ENCODE measurements at regions not wholly inside any gene's neighbourhood (a gene's known extent, or its start where the extent isn't known, plus 50 kb on each side); places are given as distances from the start of the nearest gene placed in this dataset.

GRCh38 chrX:131782646-131783045 lies 238.8 kb downstream of the OR13H1 start:
- Histone ChIP-seq H3K9me3 (ENCODE audit: low read length) (no peaks in the 10 kb centered on the region), H2AFZ (ENCODE audit: low read length) (no peak overlapping the region), H3K27ac (ENCODE audit: extremely low read length, insufficient read depth, low read length) (no peak overlapping the region), H4K20me1 (ENCODE audit: insufficient read depth, low read length) (no peaks in the 10 kb centered on the region), H3K79me2 (ENCODE audit: insufficient read depth, low read length) (no peaks in the 10 kb centered on the region), H3K36me3 (replicated peaks in 1 of 2; ENCODE audit: control insufficient read depth in 1 of 2, insufficient read depth in 2 of 2, low read length in 2 of 2) (peaks cover 4 to 8% of the 10 kb centered on the region in 2 experiments; a peak in 4 of 5 replicates), H3K4me2 (ENCODE audit: low read depth, low read length) (no peak overlapping the region), H3K27me3 (ENCODE audit: control insufficient read depth in 1 of 2, insufficient read depth in 2 of 2, low read length in 2 of 2) (no peaks in the 10 kb centered on the region), H3K4me3 (replicated peaks in 1 of 3; ENCODE audit: insufficient read depth in 1 of 3, low read depth in 2 of 3, low read length in 3 of 3) (no peak overlapping the region), H3K4me1 (ENCODE audit: insufficient read depth, low read length) (no peaks in the 10 kb centered on the region), H3K9ac (ENCODE audit: insufficient read depth, low read depth, low read length) (no peak overlapping the region)
- no peak for TF ChIP-seq IKZF1 (IDR thresholded peaks at IDR 0.05)
- no peak for TF ChIP-seq SRSF1 (optimal IDR thresholded peaks at IDR 0.05; ENCODE audit: low read depth, low read length)
- no peak for TF ChIP-seq CBX1 (IDR thresholded peaks at IDR 0.05; ENCODE audit: low read depth)
- TF ChIP-seq DNMT3B (CRISPR knock-in tag; conservative IDR thresholded peaks at IDR 0.05): no peak
- no peak for TF ChIP-seq ZNF768 (CRISPR knock-in tag; IDR thresholded peaks at IDR 0.05)
- TF ChIP-seq ZNF263 (CRISPR knock-in tag; IDR thresholded peaks at IDR 0.05): no peak
- no peak for FAIRE-seq
- in situ Hi-C loops (cut with HindIII; ENCODE audit: extremely low pct_ligation_motif_present, low pct_unique_long_range_greater_than_20kb): no loop called here
- ChIA-PET CTCF (ENCODE audit: low intra/inter-chr PET ratio, low total read pairs) (no interaction called here), POLR2A (no interaction called here)
- 90% methylated on average over 1 of the region's 1 CpG for WGBS (ENCODE audit: low lambda C conversion rate)
- BruUV-seq (replicated peaks): no TSS peak
- intact Hi-C loops (cut with micrococcal nuclease; ENCODE audit: unreplicated experiment): no loop called here
- no peak for DNase-seq (ENCODE audit: low spot score)
- no peak for ATAC-seq

- Histone ChIP-seq H3K4me2 (ENCODE audit: low read depth, low read length) (no peak overlapping the region), H3K36me3 (replicated peaks in 1 of 2; ENCODE audit: control insufficient read depth in 1 of 2, insufficient read depth in 2 of 2, low read length in 2 of 2) (peaks cover 4 to 8% of the 10 kb centered on the region in 2 experiments; a peak in 4 of 5 replicates), H3K9me3 (ENCODE audit: low read length) (no peaks in the 10 kb centered on the region), H4K20me1 (ENCODE audit: insufficient read depth, low read length) (no peaks in the 10 kb centered on the region), H2AFZ (ENCODE audit: low read length) (no peak overlapping the region), H3K27ac (ENCODE audit: extremely low read length, insufficient read depth, low read length) (no peak overlapping the region), H3K4me3 (replicated peaks in 1 of 3; ENCODE audit: insufficient read depth in 1 of 3, low read depth in 2 of 3, low read length in 3 of 3) (no peak overlapping the region), H3K79me2 (ENCODE audit: insufficient read depth, low read length) (no peaks in the 10 kb centered on the region), H3K9ac (ENCODE audit: insufficient read depth, low read depth, low read length) (no peak overlapping the region), H3K27me3 (ENCODE audit: control insufficient read depth in 1 of 2, insufficient read depth in 2 of 2, low read length in 2 of 2) (no peaks in the 10 kb centered on the region), H3K4me1 (ENCODE audit: insufficient read depth, low read length) (no peaks in the 10 kb centered on the region)
- POLR2A ChIA-PET: no interaction called here
- TF ChIP-seq TMF1 (CRISPR knock-in tag; IDR thresholded peaks at IDR 0.05; ENCODE audit: low read depth) (no peak), ZNF121 (CRISPR knock-in tag; IDR thresholded peaks at IDR 0.05) (no peak), HES4 (CRISPR knock-in tag; IDR thresholded peaks at IDR 0.05; ENCODE audit: borderline replicate concordance) (no peak), ZBTB20 (CRISPR knock-in tag; IDR thresholded peaks at IDR 0.05; ENCODE audit: borderline replicate concordance, low read depth) (no peak), ZNF740 (CRISPR knock-in tag; IDR thresholded peaks at IDR 0.05) (no peak), ZNF292 (CRISPR knock-in tag; IDR thresholded peaks at IDR 0.05; ENCODE audit: borderline replicate concordance, low read depth) (no peak), ZNF614 (CRISPR knock-in tag; IDR thresholded peaks at IDR 0.05; ENCODE audit: borderline replicate concordance) (no peak), ZNF891 (CRISPR knock-in tag; IDR thresholded peaks at IDR 0.05) (no peak)
- ATAC-seq (no peak), FAIRE-seq (no peak), DNase-seq (ENCODE audit: low spot score) (no peak)
- WGBS (ENCODE audit: low lambda C conversion rate): 97% methylated on average over 11 of the region's 15 CpGs
- intact Hi-C loops (cut with micrococcal nuclease; ENCODE audit: unreplicated experiment) (no loop called here), in situ Hi-C loops (cut with HindIII; ENCODE audit: extremely low pct_ligation_motif_present, low pct_unique_long_range_greater_than_20kb) (no loop called here)
- CTCF ChIA-PET (ENCODE audit: low intra/inter-chr PET ratio, low total read pairs): no interaction called here
- no TSS peak for BruUV-seq (replicated peaks)
These were observed 239.4 kb upstream of the STK26 start for GRCh38 chrX:131783555-131784308.

Data from HepG2 (cell line).